ENCODE measurements at regions not wholly inside any gene's neighbourhood (a gene's known extent, or its start where the extent isn't known, plus 50 kb on each side); places are given as distances from the start of the nearest gene placed in this dataset.
"Not testable (repeated sequence)": the region's sequence is repeated elsewhere in the genome, so short reads cannot be mapped to it uniquely, and the experiment has no call there.

DNA sequence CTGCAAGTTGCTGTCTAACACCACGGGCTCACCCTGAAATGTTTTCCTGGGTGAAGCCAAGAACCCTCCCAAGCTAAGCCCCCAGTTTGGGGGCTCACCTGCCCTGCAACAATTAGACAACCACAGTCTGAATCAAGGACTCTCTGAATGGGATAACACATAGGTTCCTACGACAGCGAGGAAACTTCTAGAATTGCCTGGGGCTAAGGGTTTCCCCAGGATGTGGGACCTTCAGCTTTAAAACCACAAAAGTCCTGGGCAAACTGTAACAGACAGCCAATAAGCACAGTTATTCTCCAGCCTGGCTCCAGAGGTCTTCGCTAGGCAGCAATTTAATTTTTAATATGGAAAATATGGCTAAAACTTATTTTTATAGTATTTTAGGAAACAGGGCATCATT, 162.6 kb downstream of the PRKX start:
- intact Hi-C loops (cut with micrococcal nuclease) = no loop called here

DNA sequence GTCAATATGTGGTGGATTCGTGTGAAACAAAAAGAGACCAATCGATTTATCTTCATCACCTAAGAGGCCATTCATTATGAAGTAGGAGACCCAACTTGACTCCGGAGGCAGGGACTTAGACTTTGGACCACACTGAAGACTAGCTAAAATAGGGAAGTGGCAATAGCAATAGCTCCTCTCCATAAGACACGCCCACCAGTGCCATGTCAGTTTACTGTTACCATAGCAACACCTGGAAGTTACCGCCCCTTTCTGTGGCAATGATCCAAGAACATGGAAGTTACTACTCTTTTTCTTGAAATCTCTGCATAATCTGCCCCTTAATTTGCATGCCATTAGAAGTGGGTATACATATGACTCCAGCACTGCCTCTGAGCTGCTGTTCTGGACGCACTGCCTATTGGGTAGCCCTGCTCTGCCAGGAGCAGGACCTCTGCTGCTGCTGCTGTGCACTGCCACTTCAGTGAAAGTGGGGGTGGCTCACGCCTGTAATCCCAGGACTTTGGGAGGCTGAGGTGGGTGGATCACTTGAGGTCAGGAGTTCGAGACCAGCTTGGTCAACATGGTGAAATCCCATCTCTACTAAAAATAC, 163.2 kb downstream of the PRKX start:
- H3K27ac Mint-ChIP-seq = no peak overlapping the region
- H3K36me3 Mint-ChIP-seq (ENCODE audit: low read depth) = no peaks in the 10 kb centered on the region
- intact Hi-C loops (cut with micrococcal nuclease) = no loop called here
- peaks cover 5% of the 10 kb centered on the region for H3K27me3 Mint-ChIP-seq
- H3K4me3 Mint-ChIP-seq = no peak overlapping the region
- H3K4me1 Mint-ChIP-seq (ENCODE audit: low read depth) = peaks cover 5% of the 10 kb centered on the region
- H3K9me3 Mint-ChIP-seq = no peaks in the 10 kb centered on the region

More for the DNA sequence above, 162.6 kb downstream of the PRKX start:
- Mint-ChIP-seq H3K9me3 (no peaks in the 10 kb centered on the region), H3K36me3 (ENCODE audit: low read depth) (no peaks in the 10 kb centered on the region), H3K27me3 (peaks cover 5% of the 10 kb centered on the region), H3K4me1 (ENCODE audit: low read depth) (peaks cover 5% of the 10 kb centered on the region), H3K27ac (no peak overlapping the region), H3K4me3 (no peak overlapping the region)

DNA sequence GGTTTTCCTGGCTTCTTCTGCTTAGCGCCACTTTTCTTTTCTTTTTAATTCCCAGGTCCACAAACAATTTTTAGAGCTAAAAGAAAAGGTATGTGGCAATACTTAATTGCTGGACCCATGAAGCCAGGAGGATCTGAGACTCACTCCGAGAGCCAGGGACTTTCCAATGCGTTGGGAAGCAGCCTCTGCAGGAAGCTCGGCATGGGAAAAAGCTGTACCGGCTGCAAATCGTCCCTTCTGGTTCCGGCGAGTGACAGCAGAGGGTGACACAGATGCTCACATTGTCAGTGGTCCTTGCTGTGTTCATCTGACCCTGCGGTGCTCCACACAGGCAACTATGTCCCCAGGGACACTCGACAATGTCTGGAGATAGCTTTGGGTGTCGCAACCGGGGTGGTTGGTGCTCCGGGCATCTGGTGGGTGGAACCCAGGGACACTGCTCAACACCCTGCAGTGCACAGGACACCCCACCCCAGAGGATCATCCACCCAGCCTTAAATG, 164.0 kb downstream of the PRKX start:
- intact Hi-C loops (cut with micrococcal nuclease) = loop anchor here (5.0 kb wide), 1 partner anchor 302 kb away; no protein-coding TSS in a partner anchor
- Mint-ChIP-seq H3K9me3 (no peaks in the 10 kb centered on the region), H3K4me1 (ENCODE audit: low read depth) (peaks cover 5% of the 10 kb centered on the region), H3K27ac (no peak overlapping the region), H3K36me3 (ENCODE audit: low read depth) (no peaks in the 10 kb centered on the region), H3K4me3 (no peak overlapping the region), H3K27me3 (peaks cover 5% of the 10 kb centered on the region)

DNA sequence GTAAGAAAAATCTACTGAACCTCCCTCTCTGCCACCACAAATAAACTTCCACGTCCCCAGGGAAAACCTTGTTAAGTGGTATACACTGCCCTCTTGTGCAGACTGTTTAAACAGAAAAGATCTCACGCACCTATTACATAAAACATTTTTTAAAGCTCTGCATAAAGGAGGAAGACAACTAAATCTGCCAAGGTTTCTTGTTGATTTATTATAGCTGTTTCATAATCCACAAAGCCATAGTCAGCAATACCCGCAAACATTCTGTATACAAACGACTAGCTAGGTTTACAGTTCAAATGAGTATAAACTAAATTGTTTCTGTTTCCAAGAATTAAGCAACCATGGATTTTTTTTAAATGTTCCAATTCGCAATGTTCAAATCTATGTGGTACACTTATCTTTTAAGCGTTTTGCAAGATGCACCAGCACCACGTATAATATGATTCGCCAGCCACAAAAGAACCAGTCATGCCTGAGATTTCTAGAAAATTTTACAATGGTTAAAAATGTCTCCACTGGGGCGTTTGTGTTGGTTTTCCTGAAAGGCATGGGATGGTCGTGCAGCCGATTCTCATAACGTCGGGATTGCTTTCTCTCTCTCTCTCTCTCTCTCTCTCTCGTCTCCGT, 164.6 kb downstream of the PRKX start:
- Mint-ChIP-seq H3K9me3 (no peaks in the 10 kb centered on the region), H3K4me3 (no peak overlapping the region), H3K27ac (no peak overlapping the region), H3K4me1 (ENCODE audit: low read depth) (peaks cover 5% of the 10 kb centered on the region), H3K27me3 (peaks cover 5% of the 10 kb centered on the region), H3K36me3 (ENCODE audit: low read depth) (no peaks in the 10 kb centered on the region)
- intact Hi-C loops (cut with micrococcal nuclease) = loop anchor here (5.0 kb wide), 1 partner anchor 302 kb away; no protein-coding TSS in a partner anchor

DNA sequence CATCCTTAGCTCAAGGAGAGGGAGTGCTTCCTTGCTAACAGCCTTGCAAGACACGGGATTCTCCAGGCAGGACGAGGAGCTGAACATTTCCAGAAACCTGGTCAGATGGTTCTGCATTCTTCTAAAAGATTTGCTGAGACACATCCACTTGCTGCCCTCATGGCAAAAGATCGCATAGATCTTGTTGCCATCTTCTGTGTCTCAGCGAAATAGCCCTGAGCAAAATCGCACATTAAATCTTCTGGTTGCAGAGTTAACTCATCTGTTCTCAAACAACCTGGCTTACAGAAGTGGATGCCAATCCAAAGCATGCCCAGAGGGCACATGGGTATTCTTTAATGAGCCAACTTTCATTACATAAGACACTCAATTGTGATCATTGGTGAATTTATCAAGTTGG, 167.5 kb downstream of the PRKX start:
- Mint-ChIP-seq H3K27ac (no peak overlapping the region), H3K4me3 (no peak overlapping the region), H3K9me3 (no peaks in the 10 kb centered on the region), H3K36me3 (ENCODE audit: low read depth) (no peaks in the 10 kb centered on the region), H3K27me3 (peaks cover 5% of the 10 kb centered on the region), H3K4me1 (ENCODE audit: low read depth) (peaks cover 5% of the 10 kb centered on the region)
- intact Hi-C loops (cut with micrococcal nuclease) = loop anchor here (5.0 kb wide), 1 partner anchor 299 kb away; no protein-coding TSS in a partner anchor

DNA sequence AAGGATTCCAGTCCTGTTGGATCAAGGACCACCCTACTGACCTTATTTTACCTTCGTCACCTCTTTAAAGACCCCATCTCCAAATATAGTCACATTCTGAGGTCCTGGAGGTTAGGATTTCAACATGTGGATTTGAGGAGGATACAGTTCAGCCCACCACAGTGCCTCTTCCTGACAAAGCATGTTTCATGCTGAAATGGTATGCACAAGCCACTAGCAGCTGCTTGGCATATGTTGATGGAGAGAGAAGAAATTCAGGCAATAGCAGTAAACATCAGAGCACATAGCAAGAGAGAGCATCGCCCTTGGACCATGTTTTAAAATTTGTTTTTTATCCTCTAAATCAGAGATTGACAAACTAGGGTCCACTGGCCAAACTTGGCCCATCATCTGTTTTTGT, 172.1 kb downstream of the PRKX start:
- H3K27me3 Mint-ChIP-seq = no peaks in the 10 kb centered on the region
- intact Hi-C loops (cut with micrococcal nuclease) = no loop called here
- peaks cover 2% of the 10 kb centered on the region for H3K9me3 Mint-ChIP-seq
- H3K36me3 Mint-ChIP-seq (ENCODE audit: low read depth) = no peaks in the 10 kb centered on the region
- no peaks in the 10 kb centered on the region for H3K4me1 Mint-ChIP-seq (ENCODE audit: low read depth)
- no peak overlapping the region for H3K4me3 Mint-ChIP-seq
- H3K27ac Mint-ChIP-seq = no peak overlapping the region

DNA sequence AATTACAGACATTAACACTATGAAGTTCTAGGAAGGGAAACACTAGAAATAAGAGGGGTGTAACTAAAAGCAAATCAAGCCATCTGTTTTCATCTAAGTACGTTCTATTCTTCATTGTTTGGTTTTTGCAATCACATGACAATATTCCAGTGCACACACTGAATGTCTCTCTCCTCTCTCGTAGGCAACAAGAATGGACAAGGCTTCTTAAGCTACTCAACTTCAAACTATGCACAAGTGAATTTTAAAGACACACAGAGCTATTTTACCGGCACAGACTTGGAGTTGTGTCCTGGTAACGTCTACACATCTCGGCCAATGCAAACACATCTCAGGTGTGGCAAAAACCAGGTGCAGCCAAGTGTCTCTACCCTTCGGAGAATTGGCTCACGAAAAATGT, 173.3 kb downstream of the PRKX start:
- H3K9me3 Mint-ChIP-seq = peaks cover 11% of the 10 kb centered on the region
- no peaks in the 10 kb centered on the region for H3K27me3 Mint-ChIP-seq
- H3K36me3 Mint-ChIP-seq (ENCODE audit: low read depth) = no peaks in the 10 kb centered on the region
- no peaks in the 10 kb centered on the region for H3K4me1 Mint-ChIP-seq (ENCODE audit: low read depth)
- no peak overlapping the region for H3K4me3 Mint-ChIP-seq
- H3K27ac Mint-ChIP-seq = no peak overlapping the region
- intact Hi-C loops (cut with micrococcal nuclease) = no loop called here

DNA sequence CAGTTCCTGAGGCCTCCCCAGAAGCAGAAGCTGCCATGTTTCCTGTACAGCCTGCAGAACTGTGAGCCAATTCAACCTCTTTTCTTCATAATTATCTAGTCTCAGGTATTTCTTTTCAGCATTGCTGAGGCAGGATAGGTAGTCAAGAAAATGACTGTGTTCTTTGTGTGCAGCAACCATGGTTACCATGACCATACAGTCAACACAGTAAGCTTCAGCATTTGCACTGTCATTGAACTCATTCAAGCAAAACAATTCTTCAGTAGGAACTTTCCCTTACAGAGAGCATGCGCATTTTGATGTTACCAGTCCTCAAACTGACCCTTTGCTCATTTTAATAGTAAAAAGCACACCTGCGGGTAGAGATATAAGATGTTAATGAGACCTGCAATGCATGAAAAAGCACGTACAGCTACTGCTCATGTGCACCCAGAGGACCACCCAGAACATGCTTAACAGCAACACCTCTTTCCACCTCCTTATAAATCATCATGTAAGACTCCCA, 180.8 kb downstream of the PRKX start:
- H3K36me3 Mint-ChIP-seq (ENCODE audit: low read depth) = no peaks in the 10 kb centered on the region
- H3K4me1 Mint-ChIP-seq (ENCODE audit: low read depth) = no peaks in the 10 kb centered on the region

DNA sequence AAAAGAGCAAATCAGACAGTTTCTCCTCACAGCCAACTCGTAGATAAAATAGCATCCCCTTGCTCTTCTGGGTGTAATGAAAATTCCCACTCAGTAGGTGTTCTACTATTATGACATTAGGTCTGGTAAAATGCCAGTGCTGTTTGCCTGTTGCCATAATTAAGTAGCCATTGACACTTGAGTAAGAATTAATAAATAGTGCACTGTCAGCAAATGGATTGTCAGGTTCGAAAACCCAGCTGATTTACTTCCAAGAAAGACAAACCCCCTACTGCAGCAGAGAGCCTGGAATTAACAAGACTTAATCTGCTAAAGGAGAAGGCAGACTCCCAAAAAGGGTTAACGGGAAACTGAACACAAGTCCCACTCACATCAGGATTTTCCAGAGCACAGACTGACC, 182.0 kb downstream of the PRKX start:
- intact Hi-C loops (cut with micrococcal nuclease); H3K4me1 Mint-ChIP-seq (ENCODE audit: low read depth); H3K27me3 Mint-ChIP-seq; H3K36me3 Mint-ChIP-seq (ENCODE audit: low read depth); H3K4me3 Mint-ChIP-seq; H3K27ac Mint-ChIP-seq: not testable (repeated sequence)
- peaks cover 10% of the 10 kb centered on the region for H3K9me3 Mint-ChIP-seq

More for the DNA sequence above, 180.8 kb downstream of the PRKX start:
- Mint-ChIP-seq H3K27me3 (no peaks in the 10 kb centered on the region), H3K9me3 (peaks cover 11% of the 10 kb centered on the region), H3K4me3 (no peak overlapping the region), H3K27ac (no peak overlapping the region)
- intact Hi-C loops (cut with micrococcal nuclease) = no loop called here

DNA sequence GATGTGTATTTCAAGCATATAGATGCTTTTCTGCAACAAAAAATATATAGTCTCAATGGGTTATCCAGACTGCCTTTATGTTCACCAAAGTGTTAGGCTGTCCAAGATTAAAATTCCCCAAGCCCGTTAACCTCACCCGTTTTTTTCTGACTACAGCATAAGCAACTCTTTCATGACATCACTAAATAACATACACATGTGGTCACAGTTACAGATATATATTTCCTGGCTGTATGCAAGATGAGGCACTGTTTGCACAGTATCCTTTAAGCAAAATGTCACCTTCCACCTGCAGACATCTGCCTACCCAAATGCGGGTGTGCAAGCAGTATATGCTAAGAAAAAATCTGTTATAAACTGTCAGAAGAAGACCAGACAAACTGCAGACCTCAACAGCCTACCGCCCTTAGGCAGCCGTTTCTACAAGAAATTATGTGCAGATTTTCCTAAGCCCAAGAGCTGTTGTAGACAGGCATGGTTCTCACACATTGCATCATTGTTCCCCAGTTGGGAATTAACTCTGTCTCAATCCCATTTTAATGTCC, 183.1 kb upstream of the MXRA5 start:
- Mint-ChIP-seq H3K4me1 (ENCODE audit: low read depth) (no peaks in the 10 kb centered on the region), H3K4me3 (no peak overlapping the region), H3K36me3 (ENCODE audit: low read depth) (no peaks in the 10 kb centered on the region), H3K27ac (no peak overlapping the region), H3K27me3 (no peaks in the 10 kb centered on the region), H3K9me3 (no peaks in the 10 kb centered on the region)
- intact Hi-C loops (cut with micrococcal nuclease) = no loop called here

DNA sequence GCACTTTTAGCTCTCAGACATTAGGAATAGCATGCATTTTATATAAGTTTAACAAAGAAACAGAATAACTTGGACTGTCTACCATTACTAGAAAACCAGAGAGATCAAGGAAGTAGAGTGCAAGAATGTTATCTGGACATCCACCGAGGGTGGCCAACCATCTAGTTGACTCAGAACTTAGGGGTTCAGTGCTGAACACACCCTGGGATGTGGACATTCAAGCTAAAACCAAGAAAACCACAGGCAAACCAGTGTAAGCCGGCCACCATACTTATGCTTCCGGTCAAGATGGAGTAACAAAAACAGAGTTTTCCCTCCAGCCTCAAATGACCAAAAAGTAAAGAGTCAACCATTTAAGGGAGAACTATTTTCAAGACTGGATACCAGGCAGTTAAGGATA, 181.4 kb upstream of the MXRA5 start:
- no peaks in the 10 kb centered on the region for H3K9me3 Mint-ChIP-seq
- no peak overlapping the region for H3K4me3 Mint-ChIP-seq
- no peaks in the 10 kb centered on the region for H3K36me3 Mint-ChIP-seq (ENCODE audit: low read depth)
- H3K27me3 Mint-ChIP-seq = no peaks in the 10 kb centered on the region
- H3K27ac Mint-ChIP-seq = no peak overlapping the region
- H3K4me1 Mint-ChIP-seq (ENCODE audit: low read depth) = no peaks in the 10 kb centered on the region
- intact Hi-C loops (cut with micrococcal nuclease) = no loop called here

DNA sequence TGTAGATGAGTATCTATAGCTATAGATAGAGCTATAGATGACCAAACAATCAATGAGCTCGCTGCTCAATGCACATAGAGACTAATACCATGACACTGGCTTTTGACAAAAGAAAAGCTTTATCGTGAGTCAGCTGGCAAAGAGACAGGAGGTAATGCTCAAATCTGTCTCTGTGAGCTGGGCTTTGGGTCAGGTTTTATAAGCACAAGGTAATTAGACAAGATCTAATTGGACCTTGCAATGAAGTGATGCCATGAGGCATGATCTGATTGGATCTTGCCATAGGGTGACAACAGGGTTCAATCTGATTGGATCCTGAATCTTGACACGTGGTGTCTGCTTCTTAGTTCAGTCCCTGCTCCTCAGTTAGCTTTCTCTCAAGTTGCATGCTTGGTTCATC, 180.7 kb upstream of the MXRA5 start:
- H3K27ac Mint-ChIP-seq = no peak overlapping the region
- no peaks in the 10 kb centered on the region for H3K27me3 Mint-ChIP-seq
- H3K4me1 Mint-ChIP-seq (ENCODE audit: low read depth) = no peaks in the 10 kb centered on the region
- intact Hi-C loops (cut with micrococcal nuclease) = no loop called here
- no peaks in the 10 kb centered on the region for H3K9me3 Mint-ChIP-seq
- no peak overlapping the region for H3K4me3 Mint-ChIP-seq
- H3K36me3 Mint-ChIP-seq (ENCODE audit: low read depth) = no peaks in the 10 kb centered on the region

DNA sequence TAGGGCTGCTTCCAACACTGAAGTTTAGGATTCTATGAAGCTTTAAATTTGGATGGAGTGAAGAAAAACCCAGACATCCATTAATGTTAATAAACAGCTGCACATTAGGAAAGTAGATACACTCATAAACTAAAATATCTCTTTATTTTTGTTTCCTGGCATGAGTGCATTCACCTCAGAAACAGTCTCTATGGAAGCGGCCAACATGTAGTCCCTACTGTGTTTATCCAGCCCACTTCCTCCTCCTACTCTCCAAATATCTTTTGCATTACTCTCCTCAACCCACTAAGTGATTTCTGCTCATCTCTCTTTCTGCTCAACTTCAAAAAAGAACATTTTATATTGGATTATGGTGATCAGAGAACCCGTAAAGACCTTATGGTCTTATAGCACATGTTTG, 180.3 kb upstream of the MXRA5 start:
- intact Hi-C loops (cut with micrococcal nuclease) = no loop called here
- Mint-ChIP-seq H3K9me3 (no peaks in the 10 kb centered on the region), H3K4me1 (ENCODE audit: low read depth) (no peaks in the 10 kb centered on the region), H3K27me3 (no peaks in the 10 kb centered on the region), H3K36me3 (ENCODE audit: low read depth) (no peaks in the 10 kb centered on the region), H3K27ac (no peak overlapping the region), H3K4me3 (no peak overlapping the region)

DNA sequence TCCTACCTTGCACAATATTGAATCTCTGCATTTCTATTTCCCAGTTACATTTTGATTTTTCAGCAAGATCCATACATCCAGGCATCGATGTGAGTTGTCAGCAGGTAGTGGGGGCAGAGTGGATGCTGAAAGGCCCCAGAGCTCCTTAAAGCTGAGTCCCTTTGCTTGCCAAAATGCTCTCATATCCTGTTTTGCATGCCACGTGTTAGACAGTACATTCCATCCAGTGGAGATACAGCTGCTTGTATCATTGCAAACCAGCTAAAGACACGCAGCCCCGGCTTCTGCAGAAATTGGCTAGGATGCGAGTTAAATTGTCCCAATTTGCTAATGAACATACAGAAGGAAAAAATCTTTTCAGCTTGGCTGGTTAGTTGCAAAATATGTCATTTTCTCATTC, 179.6 kb upstream of the MXRA5 start:
- intact Hi-C loops (cut with micrococcal nuclease) = no loop called here
- no peak overlapping the region for H3K4me3 Mint-ChIP-seq
- no peaks in the 10 kb centered on the region for H3K36me3 Mint-ChIP-seq (ENCODE audit: low read depth)
- no peaks in the 10 kb centered on the region for H3K9me3 Mint-ChIP-seq
- H3K4me1 Mint-ChIP-seq (ENCODE audit: low read depth) = no peaks in the 10 kb centered on the region
- H3K27ac Mint-ChIP-seq = no peak overlapping the region
- H3K27me3 Mint-ChIP-seq = no peaks in the 10 kb centered on the region

All from dendritic cell treated with granulocyte-macrophage colony-stimulating factor and Interleukin-4, amounts not matched to agents 40 ng/mL and 50 ng/mL, for 4 days (primary cell).